ENCODE measurements at regions not wholly inside any gene's neighbourhood (a gene's known extent, or its start where the extent isn't known, plus 50 kb on each side); places are given as distances from the start of the nearest gene placed in this dataset.

DNA sequence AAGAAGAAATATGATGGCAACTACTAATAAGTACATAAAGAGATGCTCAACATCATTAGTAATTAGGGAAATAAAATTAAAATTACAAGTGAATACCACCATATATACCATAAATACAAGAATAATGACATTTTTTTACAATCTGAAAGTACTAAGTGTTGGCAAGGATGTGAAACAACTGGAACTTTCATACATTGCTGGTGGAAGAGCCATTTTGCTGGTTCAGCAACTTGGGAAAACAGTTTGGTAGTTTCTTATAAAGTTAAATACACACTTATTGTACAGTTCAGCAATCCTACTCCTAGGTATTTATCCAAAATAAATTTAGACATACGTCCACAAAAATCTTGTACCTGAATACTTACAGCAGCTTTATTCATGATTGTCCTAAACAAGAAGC lies 192.9 kb downstream of the CARTPT start:
- Histone ChIP-seq H3K4me3 (IDR thresholded peaks at IDR 0.05; ENCODE audit: insufficient read depth, low read depth, low read length) (no peak overlapping the region), H4K20me1 (ENCODE audit: insufficient read depth) (no peaks in the 10 kb centered on the region), H3K4me2 (no peak overlapping the region), H3K27me3 (ENCODE audit: insufficient read depth, low read depth) (no peaks in the 10 kb centered on the region), H2AFZ (ENCODE audit: low read depth) (no peak overlapping the region), H3K4me1 (ENCODE audit: low read depth, poor library complexity, severe bottlenecking) (no peaks in the 10 kb centered on the region), H3K9ac (no peak overlapping the region), H3K79me2 (ENCODE audit: insufficient read depth, low read depth) (no peaks in the 10 kb centered on the region), H3K27ac (no peak overlapping the region), H3K36me3 (ENCODE audit: insufficient read depth) (no peaks in the 10 kb centered on the region)
- TF ChIP-seq, protein P1, sequence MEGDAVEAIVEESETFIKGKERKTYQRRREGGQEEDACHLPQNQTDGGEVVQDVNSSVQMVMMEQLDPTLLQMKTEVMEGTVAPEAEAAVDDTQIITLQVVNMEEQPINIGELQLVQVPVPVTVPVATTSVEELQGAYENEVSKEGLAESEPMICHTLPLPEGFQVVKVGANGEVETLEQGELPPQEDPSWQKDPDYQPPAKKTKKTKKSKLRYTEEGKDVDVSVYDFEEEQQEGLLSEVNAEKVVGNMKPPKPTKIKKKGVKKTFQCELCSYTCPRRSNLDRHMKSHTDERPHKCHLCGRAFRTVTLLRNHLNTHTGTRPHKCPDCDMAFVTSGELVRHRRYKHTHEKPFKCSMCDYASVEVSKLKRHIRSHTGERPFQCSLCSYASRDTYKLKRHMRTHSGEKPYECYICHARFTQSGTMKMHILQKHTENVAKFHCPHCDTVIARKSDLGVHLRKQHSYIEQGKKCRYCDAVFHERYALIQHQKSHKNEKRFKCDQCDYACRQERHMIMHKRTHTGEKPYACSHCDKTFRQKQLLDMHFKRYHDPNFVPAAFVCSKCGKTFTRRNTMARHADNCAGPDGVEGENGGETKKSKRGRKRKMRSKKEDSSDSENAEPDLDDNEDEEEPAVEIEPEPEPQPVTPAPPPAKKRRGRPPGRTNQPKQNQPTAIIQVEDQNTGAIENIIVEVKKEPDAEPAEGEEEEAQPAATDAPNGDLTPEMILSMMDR (conservative IDR thresholded peaks at IDR 0.05; ENCODE audit: low read depth, low read length), result no peak

DNA sequence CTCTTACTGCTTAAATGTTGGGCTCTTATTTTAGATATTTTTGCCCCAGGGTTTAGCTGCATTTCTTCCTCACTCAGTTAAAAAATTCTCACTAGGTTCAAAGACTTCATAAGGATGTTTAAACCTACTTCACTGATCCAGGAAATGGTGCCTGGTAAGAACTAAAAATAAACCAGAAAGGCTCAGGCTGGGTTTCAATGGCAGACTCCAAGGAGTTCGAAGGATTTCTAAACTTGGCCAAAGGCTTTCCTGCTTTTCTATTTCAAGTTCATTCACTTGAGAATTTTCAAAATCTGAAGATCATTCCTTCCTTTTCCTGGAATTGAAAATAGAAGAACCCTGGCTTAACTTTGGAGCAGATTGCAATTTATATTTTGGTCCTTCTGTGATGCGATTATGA lies 193.0 kb upstream of the MAP1B start:
- no peak overlapping the region for H3K4me3 ChIP-seq (IDR thresholded peaks at IDR 0.05; ENCODE audit: insufficient read depth, low read depth, low read length)
- TF ChIP-seq, protein P1 (conservative IDR thresholded peaks at IDR 0.05; ENCODE audit: low read depth, low read length), result no peak
- H3K36me3 ChIP-seq (ENCODE audit: insufficient read depth), result no peaks in the 10 kb centered on the region
- H2AFZ ChIP-seq (ENCODE audit: low read depth), result no peak overlapping the region
- H3K9ac ChIP-seq, result no peak overlapping the region
- no peaks in the 10 kb centered on the region for H4K20me1 ChIP-seq (ENCODE audit: insufficient read depth)
- H3K27ac ChIP-seq, result no peak overlapping the region
- no peaks in the 10 kb centered on the region for H3K79me2 ChIP-seq (ENCODE audit: insufficient read depth, low read depth)
- no peaks in the 10 kb centered on the region for H3K4me1 ChIP-seq (ENCODE audit: low read depth, poor library complexity, severe bottlenecking)
- H3K27me3 ChIP-seq (ENCODE audit: insufficient read depth, low read depth), result no peaks in the 10 kb centered on the region
- H3K4me2 ChIP-seq, result no peak overlapping the region

DNA sequence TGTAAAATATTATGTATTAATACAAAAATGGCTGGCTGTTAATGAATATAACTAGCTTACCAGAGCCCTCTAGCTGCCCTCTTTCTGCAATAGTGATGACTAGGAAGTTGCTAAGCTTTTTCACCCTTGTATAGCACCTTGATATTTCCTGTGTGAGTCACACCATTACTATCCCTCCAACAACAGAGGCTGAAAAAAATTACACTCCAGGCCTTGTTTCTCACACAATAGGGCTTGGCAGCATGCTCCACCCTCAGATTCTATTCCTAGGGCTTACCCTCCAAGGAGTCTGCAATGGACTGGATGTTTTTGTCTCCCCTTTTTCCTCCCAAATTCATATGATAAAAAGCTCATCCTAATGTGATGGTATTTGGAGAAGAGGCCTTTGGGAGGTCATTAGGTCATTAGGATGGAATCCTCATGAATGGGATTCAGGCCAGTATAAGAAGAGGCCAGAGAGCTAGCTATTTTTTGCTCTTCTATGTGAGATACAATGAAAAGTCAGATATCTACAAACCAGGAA lies 184.6 kb upstream of the MAP1B start:
- H3K79me2 ChIP-seq (ENCODE audit: insufficient read depth, low read depth), result no peaks in the 10 kb centered on the region
- H2AFZ ChIP-seq (ENCODE audit: low read depth), result no peak overlapping the region
- no peak overlapping the region for H3K27ac ChIP-seq
- H4K20me1 ChIP-seq (ENCODE audit: insufficient read depth), result no peaks in the 10 kb centered on the region
- H3K27me3 ChIP-seq (ENCODE audit: insufficient read depth, low read depth), result no peaks in the 10 kb centered on the region
- TF ChIP-seq, protein P1 (conservative IDR thresholded peaks at IDR 0.05; ENCODE audit: low read depth, low read length), result no peak
- H3K4me3 ChIP-seq (IDR thresholded peaks at IDR 0.05; ENCODE audit: insufficient read depth, low read depth, low read length), result no peak overlapping the region
- H3K9ac ChIP-seq, result no peak overlapping the region
- no peaks in the 10 kb centered on the region for H3K36me3 ChIP-seq (ENCODE audit: insufficient read depth)
- H3K4me2 ChIP-seq, result no peak overlapping the region
- no peaks in the 10 kb centered on the region for H3K4me1 ChIP-seq (ENCODE audit: low read depth, poor library complexity, severe bottlenecking)

DNA sequence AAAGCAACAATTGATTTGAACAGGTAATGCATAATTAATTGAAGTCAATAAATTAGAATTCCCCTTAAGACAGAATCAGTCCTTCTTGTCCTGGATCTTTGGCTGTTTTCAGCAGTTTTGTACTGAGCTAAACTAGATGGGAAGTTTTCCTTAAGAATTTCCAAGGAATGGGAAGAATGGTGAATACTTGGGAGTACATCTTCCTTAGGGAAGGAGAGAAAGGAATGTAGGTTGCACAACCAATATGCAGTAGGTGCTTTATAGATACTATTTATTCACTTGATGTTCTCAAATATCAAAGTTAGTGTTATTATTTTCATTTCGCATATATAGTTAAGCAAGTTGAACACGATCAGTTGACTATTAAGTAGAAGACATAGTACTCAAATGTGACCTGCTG lies 183.5 kb upstream of the MAP1B start:
- H3K9ac ChIP-seq, result no peak overlapping the region
- no peaks in the 10 kb centered on the region for H3K4me1 ChIP-seq (ENCODE audit: low read depth, poor library complexity, severe bottlenecking)
- no peak overlapping the region for H3K4me3 ChIP-seq (IDR thresholded peaks at IDR 0.05; ENCODE audit: insufficient read depth, low read depth, low read length)
- TF ChIP-seq, protein P1 (conservative IDR thresholded peaks at IDR 0.05; ENCODE audit: low read depth, low read length), result no peak
- H3K27ac ChIP-seq, result no peak overlapping the region
- no peak overlapping the region for H2AFZ ChIP-seq (ENCODE audit: low read depth)
- H3K36me3 ChIP-seq (ENCODE audit: insufficient read depth), result no peaks in the 10 kb centered on the region
- no peaks in the 10 kb centered on the region for H4K20me1 ChIP-seq (ENCODE audit: insufficient read depth)
- no peaks in the 10 kb centered on the region for H3K79me2 ChIP-seq (ENCODE audit: insufficient read depth, low read depth)
- no peak overlapping the region for H3K4me2 ChIP-seq
- no peaks in the 10 kb centered on the region for H3K27me3 ChIP-seq (ENCODE audit: insufficient read depth, low read depth)

All from KMS-11 (cell line).